ENCODE measurements at regions not wholly inside any gene's neighbourhood (a gene's known extent, or its start where the extent isn't known, plus 50 kb on each side); places are given as distances from the start of the nearest gene placed in this dataset.

DNA sequence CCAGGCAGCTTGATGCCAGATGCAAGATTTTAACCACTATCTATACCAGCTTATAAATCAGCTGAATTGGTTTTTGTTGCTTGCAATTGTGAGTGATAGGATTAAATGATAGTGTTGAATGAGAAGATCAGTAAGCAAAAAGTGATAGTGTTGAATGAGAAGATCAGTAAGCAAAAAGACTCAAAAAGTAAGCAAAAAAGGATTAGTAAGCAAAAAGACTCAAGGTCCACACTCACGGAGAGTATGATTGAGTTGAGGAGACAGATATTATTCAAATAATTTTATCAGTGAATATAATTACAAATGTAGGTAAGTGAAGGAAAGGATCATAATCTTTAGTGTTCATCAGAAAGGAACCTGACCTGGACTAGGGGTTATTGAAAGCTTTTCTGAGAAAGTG, 58.0 kb upstream of the ARRDC3 start:
- DNase-seq (no peak), ATAC-seq (no peak)
- intact Hi-C loops (cut with DNase I), result no loop called here

GRCh38 chr5:91438871-91439270, 55.8 kb upstream of the ARRDC3 start:
- intact Hi-C loops (cut with DNase I), result no loop called here
- ATAC-seq, result no peak
- no peak for DNase-seq

- intact Hi-C loops (cut with DNase I), result no loop called here
- DNase-seq (no peak), ATAC-seq (no peak)
Measured at GRCh38 chr5:91436241-91436640, 53.1 kb upstream of the ARRDC3 start.

- ATAC-seq, result no peak
- intact Hi-C loops (cut with DNase I), result no loop called here
- no peak for DNase-seq
Measured at GRCh38 chr5:91434348-91434747, 51.2 kb upstream of the ARRDC3 start.

DNA sequence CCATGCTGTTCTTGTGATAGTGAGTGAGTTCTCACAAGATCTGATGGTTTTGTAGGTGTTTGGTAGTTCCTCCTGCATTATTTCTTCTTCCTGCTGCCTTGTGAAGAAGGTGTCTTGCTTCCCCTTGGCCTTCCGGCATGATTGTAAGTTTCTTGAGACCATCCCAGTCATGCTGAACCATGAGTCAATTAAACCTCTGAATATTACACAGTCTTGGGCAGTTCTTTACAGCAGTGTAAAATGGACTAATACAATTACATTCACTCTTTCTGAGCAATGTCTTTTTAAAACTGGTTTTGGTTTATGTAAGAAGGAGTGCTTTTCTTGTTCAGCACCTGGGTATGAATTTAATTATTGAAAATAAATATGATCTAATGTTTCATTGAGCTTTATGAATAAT, 50.7 kb upstream of the ARRDC3 start:
- intact Hi-C loops (cut with DNase I), result no loop called here
- no peak for DNase-seq
- ATAC-seq, result no peak

Measured in left cardiac atrium (tissue), 4 donors.